ENCODE measurements at regions not wholly inside any gene's neighbourhood (a gene's known extent, or its start where the extent isn't known, plus 50 kb on each side); places are given as distances from the start of the nearest gene placed in this dataset.

DNA sequence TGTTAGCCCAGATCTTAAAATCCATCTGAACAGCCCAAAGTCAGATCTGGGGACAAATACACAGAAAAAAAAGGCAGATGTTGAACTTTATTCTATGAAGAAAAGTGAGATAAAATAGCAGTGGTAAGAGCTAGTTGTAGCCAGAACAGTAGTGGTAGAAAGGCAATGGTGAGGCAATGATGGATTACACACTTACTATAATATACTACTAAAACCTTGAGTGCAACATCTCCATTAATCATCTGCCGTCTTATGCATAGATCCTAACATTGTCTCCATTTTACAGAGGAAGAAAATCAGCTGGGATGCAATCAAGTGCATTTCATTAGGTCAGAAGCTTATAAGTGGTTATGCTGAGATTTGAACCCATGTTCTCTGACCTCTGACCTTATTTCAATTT lies 699.6 kb downstream of the CDH11 start:
- TF ChIP-seq, protein P1, sequence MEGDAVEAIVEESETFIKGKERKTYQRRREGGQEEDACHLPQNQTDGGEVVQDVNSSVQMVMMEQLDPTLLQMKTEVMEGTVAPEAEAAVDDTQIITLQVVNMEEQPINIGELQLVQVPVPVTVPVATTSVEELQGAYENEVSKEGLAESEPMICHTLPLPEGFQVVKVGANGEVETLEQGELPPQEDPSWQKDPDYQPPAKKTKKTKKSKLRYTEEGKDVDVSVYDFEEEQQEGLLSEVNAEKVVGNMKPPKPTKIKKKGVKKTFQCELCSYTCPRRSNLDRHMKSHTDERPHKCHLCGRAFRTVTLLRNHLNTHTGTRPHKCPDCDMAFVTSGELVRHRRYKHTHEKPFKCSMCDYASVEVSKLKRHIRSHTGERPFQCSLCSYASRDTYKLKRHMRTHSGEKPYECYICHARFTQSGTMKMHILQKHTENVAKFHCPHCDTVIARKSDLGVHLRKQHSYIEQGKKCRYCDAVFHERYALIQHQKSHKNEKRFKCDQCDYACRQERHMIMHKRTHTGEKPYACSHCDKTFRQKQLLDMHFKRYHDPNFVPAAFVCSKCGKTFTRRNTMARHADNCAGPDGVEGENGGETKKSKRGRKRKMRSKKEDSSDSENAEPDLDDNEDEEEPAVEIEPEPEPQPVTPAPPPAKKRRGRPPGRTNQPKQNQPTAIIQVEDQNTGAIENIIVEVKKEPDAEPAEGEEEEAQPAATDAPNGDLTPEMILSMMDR (IDR thresholded peaks at IDR 0.05; ENCODE audit: low read depth, low read length, missing control alignments): no peak
- H3K4me3 ChIP-seq (ENCODE audit: low read depth, low read length): no peak overlapping the region

DNA sequence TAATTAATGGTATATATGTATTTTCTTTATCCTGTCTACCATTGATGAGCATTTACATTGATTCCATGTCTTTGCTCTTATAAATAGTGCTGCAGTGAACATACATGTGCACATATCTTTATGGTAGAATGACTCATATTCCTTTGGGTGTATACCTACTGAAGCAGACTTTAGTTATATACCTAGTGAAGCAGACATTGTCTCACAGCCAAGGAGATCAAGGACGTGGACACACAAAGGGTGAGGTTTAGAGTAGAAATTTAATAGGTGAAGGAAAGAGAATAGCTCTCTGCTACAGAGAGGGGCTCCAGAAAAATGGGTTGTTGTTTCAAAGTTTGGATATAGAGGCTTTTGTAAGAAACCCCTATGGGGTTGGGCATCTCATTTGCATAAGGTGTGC lies 700.3 kb downstream of the CDH11 start:
- TF ChIP-seq, protein P1 (IDR thresholded peaks at IDR 0.05; ENCODE audit: low read depth, low read length, missing control alignments): no peak
- H3K4me3 ChIP-seq (ENCODE audit: low read depth, low read length): no peak overlapping the region
- DNase-seq (ENCODE audit: low read depth): no peak

More for the DNA sequence above, 699.6 kb downstream of the CDH11 start:
- no peak for DNase-seq (ENCODE audit: low read depth)

DNA sequence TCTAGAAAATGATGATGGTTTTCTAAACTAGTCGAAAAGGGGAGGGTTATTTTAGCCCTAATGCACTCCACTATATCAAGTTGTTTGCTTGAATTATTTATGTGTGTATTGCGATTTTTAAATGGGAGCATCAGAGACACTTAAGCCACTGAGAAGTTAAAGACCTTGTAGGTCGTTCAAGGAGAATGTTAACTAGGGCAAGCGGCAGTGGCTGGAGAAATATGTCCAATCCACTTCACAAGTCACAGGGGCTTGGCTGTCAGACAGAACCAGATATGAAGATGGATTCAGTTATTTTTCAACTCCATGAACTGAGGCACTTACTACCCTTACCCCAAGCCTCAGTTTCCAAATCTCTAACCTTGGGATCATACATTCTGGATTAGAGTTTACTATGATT lies 702.0 kb downstream of the CDH11 start:
- DNase-seq (ENCODE audit: low read depth): no peak
- no peak overlapping the region for H3K4me3 ChIP-seq (ENCODE audit: low read depth, low read length)
- TF ChIP-seq, protein P1 (IDR thresholded peaks at IDR 0.05; ENCODE audit: low read depth, low read length, missing control alignments): no peak

DNA sequence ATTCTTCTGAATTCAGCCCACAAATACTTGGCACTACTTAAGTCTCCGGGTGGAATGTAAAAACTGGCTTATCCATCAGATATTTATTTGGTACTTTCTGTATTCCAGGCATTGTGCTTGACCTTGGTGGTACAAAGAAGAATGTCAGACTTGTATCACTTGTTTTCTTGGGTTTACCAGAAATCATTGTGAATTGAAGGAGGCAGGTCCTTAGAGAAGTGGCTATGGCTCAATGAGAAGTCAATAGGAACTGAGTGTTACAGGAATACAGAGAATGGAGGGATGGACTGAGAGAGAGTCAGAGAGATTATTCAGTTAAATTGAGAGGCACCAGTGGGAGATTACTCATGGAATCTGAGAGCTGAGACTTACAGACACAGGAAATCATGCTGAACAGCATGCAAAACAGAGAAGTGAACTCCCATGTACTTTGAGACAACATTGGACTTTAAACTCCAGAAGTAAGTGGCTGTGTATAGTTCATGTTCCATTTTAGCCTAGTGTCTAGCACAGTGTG lies 704.1 kb downstream of the CDH11 start:
- DNase-seq (ENCODE audit: low read depth): no peak
- TF ChIP-seq, protein P1 (IDR thresholded peaks at IDR 0.05; ENCODE audit: low read depth, low read length, missing control alignments): no peak
- no peak overlapping the region for H3K4me3 ChIP-seq (ENCODE audit: low read depth, low read length)

DNA sequence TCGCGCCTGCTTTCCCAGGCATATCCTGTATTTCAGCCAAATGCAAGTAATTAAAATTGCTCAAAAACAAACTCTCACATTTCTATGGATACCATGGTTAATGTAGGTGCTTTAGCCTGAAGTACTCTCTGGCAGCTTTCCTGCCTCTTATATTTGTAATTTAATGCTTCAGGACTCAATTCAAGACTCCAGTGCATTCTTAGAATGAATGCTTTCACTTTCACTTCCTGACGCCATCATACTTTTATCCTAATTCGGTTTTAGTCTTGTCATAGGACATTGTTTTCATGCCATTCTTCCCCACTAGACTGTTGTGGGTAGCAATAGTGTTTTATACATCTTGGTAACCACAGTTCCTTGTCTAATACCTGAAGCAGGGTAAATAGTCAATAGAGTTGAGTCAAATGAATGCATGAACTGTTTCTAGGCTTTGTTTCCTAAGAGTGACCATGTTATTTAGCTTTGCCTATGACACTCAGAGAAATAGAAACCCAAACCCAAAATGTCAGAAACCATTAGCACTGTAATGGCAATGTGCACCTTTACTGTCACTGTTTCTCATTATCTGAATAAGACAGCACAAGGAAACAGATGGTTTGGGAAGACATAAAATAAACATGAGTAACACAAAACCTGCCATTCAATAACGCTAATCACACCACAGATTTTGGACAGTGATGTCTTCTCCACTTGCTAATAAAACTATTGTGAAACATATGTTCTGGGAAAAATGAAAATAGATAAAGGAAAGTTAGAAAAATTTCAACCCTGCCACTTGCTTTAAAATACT lies 705.5 kb downstream of the CDH11 start:
- DNase-seq (ENCODE audit: low read depth): no peak

DNA sequence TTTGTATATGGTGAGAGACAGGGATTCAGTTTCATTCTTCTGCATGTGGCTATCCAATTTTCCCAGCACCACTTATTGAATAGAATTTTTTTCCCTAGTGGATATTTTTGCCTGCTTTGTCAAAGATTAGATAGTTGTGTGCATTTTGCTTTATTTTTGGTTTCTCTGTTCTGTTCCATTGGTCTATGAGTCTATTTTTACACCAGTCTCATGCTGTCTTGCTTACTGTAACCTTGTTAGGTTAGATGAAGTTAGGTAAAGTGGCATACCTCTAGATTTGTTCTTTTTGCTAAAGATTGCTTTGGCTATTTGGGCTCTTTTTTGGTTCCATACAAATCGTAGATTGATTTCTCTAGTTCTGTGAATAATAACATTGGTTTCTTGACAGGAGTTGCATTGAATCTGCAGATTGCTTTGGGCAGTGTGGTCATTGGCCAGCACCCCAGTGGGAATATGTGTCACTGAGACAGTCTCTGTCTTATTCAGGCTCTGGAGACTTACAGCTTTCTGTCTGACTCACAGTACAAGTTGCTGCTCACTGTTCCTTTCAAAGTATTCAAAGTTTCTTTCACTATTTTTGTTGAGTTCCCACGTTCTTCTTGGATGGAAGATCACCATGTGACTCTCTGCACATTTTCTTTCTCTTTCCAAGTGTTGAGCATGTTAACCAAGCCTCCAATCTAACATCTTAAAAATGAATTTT lies 709.1 kb downstream of the CDH11 start:
- TF ChIP-seq, protein P1 (IDR thresholded peaks at IDR 0.05; ENCODE audit: low read depth, low read length, missing control alignments): no peak
- no peak overlapping the region for H3K4me3 ChIP-seq (ENCODE audit: low read depth, low read length)
- DNase-seq (ENCODE audit: low read depth): no peak

More for the DNA sequence above, 705.5 kb downstream of the CDH11 start:
- H3K4me3 ChIP-seq (ENCODE audit: low read depth, low read length): no peak overlapping the region
- TF ChIP-seq, protein P1 (IDR thresholded peaks at IDR 0.05; ENCODE audit: low read depth, low read length, missing control alignments): no peak

Measured in GM12864 (cell line).